ENCODE measurements at regions not wholly inside any gene's neighbourhood (a gene's known extent, or its start where the extent isn't known, plus 50 kb on each side); places are given as distances from the start of the nearest gene placed in this dataset.

DNA sequence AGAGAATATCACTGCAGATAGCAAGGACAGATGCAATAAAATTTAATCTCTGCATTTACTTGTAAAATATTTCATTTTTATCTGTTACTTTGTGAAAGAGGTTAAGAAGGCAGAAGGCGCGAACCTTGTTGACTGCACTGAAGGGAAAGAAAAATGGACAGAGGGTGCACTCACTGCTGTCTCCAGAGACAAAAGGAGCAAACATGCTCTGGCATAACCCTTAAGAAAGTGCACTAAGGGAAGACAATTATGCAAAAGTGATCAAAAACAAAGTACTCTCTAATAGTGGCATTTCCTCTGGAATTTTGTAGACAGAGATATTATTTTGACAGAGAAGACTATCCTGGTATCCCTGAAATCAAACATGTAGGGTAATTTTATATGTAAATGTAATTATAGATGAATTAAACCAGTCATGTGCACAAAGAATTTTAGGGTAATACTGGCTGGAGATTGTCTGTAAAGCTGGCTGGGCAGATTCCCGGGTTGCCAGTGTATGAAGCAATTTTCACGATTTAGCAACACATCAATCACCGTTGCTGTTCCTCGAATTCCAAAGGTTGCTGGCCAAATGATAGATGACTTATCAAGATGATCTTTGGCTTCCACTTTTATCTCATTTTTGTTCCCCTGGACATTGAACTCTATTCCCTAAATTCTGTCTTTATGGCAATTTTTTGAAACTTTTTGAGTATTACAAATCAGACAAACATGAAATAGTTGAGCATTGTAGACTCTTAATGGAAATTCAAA lies 1176.9 kb downstream of the SUCLG1 start:
- TF ChIP-seq CTCF (IDR thresholded peaks at IDR 0.05) (no peak), POLR2A (IDR thresholded peaks at IDR 0.05) (no peak)

Measured in heart left ventricle (tissue), 13 donors.